ENCODE measurements at regions not wholly inside any gene's neighbourhood (a gene's known extent, or its start where the extent isn't known, plus 50 kb on each side); places are given as distances from the start of the nearest gene placed in this dataset.

GRCh38 chr6:14934013-14934412 lies 311.9 kb upstream of the JARID2 start:
- TF ChIP-seq CTCF (IDR thresholded peaks at IDR 0.05), result no peak
- TF ChIP-seq POLR2A (IDR thresholded peaks at IDR 0.05), result no peak
